Right ventricle myocardium superior (tissue), 1 donor: ENCODE measurements at regions not wholly inside any gene's neighbourhood (a gene's known extent, or its start where the extent isn't known, plus 50 kb on each side); places are given as distances from the start of the nearest gene placed in this dataset.

Experiments
- ATAC-seq: fragments of 200-7000 bp; cut with Tn5 transposase; one replicate; pipeline ENCODE4 v1.9.1; 2020; ENCODE audit warnings: mild to moderate bottlenecking; ENCODE audit not compliant: poor library complexity
- DNase-seq: peaks from one replicate; pipeline ENCODE4 v3.0.0-alpha.2; 2020
- intact Hi-C: fragments of 100-400 bp; cut with DNase I; formaldehyde crosslinking; loops from one replicate; pipeline ENCODE4 v1.11.2; 2022
- donor health status: DM: no; HTN: yes; CAD: no; lungs with severe emphysema.

- DNase-seq (no peak), ATAC-seq (no peak)
- intact Hi-C loops: no loop called here
These were observed 198.0 kb downstream of the GAS1 start for GRCh38 chr9:86749161-86749893.

GRCh38 chr9:86747711-86748110, 199.6 kb downstream of the GAS1 start:
- DNase-seq (no peak), ATAC-seq (no peak)
- intact Hi-C loops: no loop called here

GRCh38 chr9:86741311-86742208, 205.7 kb downstream of the GAS1 start:
- DNase-seq: no peak
- peak; percentile 92 for ATAC-seq
- intact Hi-C loops: no loop called here

GRCh38 chr9:86735772-86736458, 211.4 kb downstream of the GAS1 start:
- ATAC-seq: no peak
- DNase-seq: no peak
- intact Hi-C loops: no loop called here

GRCh38 chr9:86734771-86735170, 212.5 kb downstream of the GAS1 start:
- intact Hi-C loops: no loop called here
- ATAC-seq (no peak), DNase-seq (no peak)

- ATAC-seq (peak; percentile 41), DNase-seq (peak; percentile 60)
- intact Hi-C loops: no loop called here
These were observed 213.4 kb downstream of the GAS1 start for GRCh38 chr9:86733929-86734328.

GRCh38 chr9:86732514-86733171, 214.7 kb downstream of the GAS1 start:
- DNase-seq: peak; percentile 48
- ATAC-seq: peak; percentile 86
- intact Hi-C loops: no loop called here

GRCh38 chr9:86731511-86732063, 215.7 kb downstream of the GAS1 start:
- DNase-seq: no peak
- intact Hi-C loops: no loop called here
- peak; percentile 67 for ATAC-seq

GRCh38 chr9:86730163-86730928, 217.0 kb downstream of the GAS1 start:
- intact Hi-C loops: no loop called here
- ATAC-seq: no peak
- DNase-seq: no peak

GRCh38 chr9:86724529-86724928, 222.8 kb downstream of the GAS1 start:
- intact Hi-C loops: no loop called here
- ATAC-seq (no peak), DNase-seq (no peak)

GRCh38 chr9:86723346-86723745, 224.0 kb downstream of the GAS1 start:
- DNase-seq: no peak
- ATAC-seq: no peak
- intact Hi-C loops: no loop called here

GRCh38 chr9:86722706-86723075, 224.6 kb downstream of the GAS1 start:
- intact Hi-C loops: no loop called here
- ATAC-seq (no peak), DNase-seq (no peak)

GRCh38 chr9:86721843-86722705, 225.2 kb downstream of the GAS1 start:
- ATAC-seq: peak; percentile 83
- intact Hi-C loops: no loop called here
- no peak for DNase-seq

- DNase-seq: no peak
- intact Hi-C loops: no loop called here
- ATAC-seq: peak; percentile 69
These were observed 226.0 kb downstream of the GAS1 start for GRCh38 chr9:86721226-86721781.

- no peak for DNase-seq
- intact Hi-C loops: no loop called here
- ATAC-seq: no peak
These were observed 226.6 kb downstream of the GAS1 start for GRCh38 chr9:86720639-86721225.

GRCh38 chr9:86718388-86719049, 228.8 kb downstream of the GAS1 start:
- intact Hi-C loops: no loop called here
- no peak for DNase-seq
- peak; percentile 38 for ATAC-seq
